OCI-LY7 (cell line): ENCODE measurements at regions not wholly inside any gene's neighbourhood (a gene's known extent, or its start where the extent isn't known, plus 50 kb on each side); places are given as distances from the start of the nearest gene placed in this dataset.
"Not testable (repeated sequence)": the region's sequence is repeated elsewhere in the genome, so short reads cannot be mapped to it uniquely, and the experiment has no call there.

Experiments
- BruUV-seq: library from RNA; stranded (reverse); fragments of 400-500 nt; replicated peaks from 2 replicates; lab custom pipeline; 2021; lab: Mats Ljungman, UMichigan
- CTCF ChIA-PET: fragments of 300-600 bp; sonication (Branson Sonifier 250); formaldehyde crosslinking; loops from one replicate; lab custom pipeline; 2022; ENCODE audit warnings: antibody characterized with exemption; ENCODE audit not compliant: unreplicated experiment; lab: Charles Lee
- POLR2A ChIA-PET: fragments of 300-600 bp; sonication (Branson Sonifier 250); formaldehyde crosslinking; loops from one replicate; lab custom pipeline; 2022; ENCODE audit warnings: antibody characterized with exemption; lab: Charles Lee
- DNase-seq: peaks from one replicate; pipeline ENCODE4 v3.0.0-alpha.2; 2015; ENCODE audit warnings: low spot score
- H2AFZ ChIP-seq: fragments of 200-600 bp; sonication (generic), shearing (Covaris generic); 2 replicates; pipeline ENCODE4 v1.6.1; 2014; ENCODE audit warnings: mild to moderate bottlenecking, antibody characterized with exemption, low read length, moderate library complexity
- H3K27ac ChIP-seq: fragments of 200-600 bp; sonication (generic); 2 replicates; pipeline ENCODE4 v1.5.1; 2014; ENCODE audit warnings: mixed run types, low read depth, mild to moderate bottlenecking, moderate library complexity, low read length, inconsistent platforms; ENCODE audit not compliant: poor library complexity, severe bottlenecking
- H3K36me3 ChIP-seq: fragments of 200-600 bp; sonication (generic); 2 replicates; pipeline ENCODE4 v1.6.1; 2014; ENCODE audit warnings: mild to moderate bottlenecking, antibody characterized with exemption, low read length, moderate library complexity, mixed read lengths; ENCODE audit not compliant: insufficient read depth
- H3K4me1 ChIP-seq: fragments of 200-600 bp; sonication (generic); 2 replicates; pipeline ENCODE4 v1.5.1; 2014; ENCODE audit warnings: mild to moderate bottlenecking, low read length; ENCODE audit not compliant: insufficient read depth, poor library complexity, severe bottlenecking
- H3K4me2 ChIP-seq: fragments of 200-600 bp; sonication (generic); 2 replicates; pipeline ENCODE4 v1.6.1; 2014; ENCODE audit warnings: mild to moderate bottlenecking, low read length
- H3K4me3 ChIP-seq: fragments of 200-600 bp; sonication (generic); 2 replicates; pipeline ENCODE4 v1.5.1; 2014; ENCODE audit warnings: mild to moderate bottlenecking, low read depth, low read length; ENCODE audit not compliant: poor library complexity, severe bottlenecking
- H3K79me2 ChIP-seq: fragments of 200-600 bp; sonication (generic); 2 replicates; pipeline ENCODE4 v1.6.1; 2016; ENCODE audit warnings: low read depth, mild to moderate bottlenecking, low read length, moderate library complexity, mixed read lengths; ENCODE audit not compliant: insufficient read depth
- H3K9me2 ChIP-seq: fragments of 200-600 bp; sonication (generic); 2 replicates; pipeline ENCODE4 v1.6.1; 2016; ENCODE audit warnings: mild to moderate bottlenecking, low read length, mixed read lengths; ENCODE audit not compliant: insufficient read depth
- H3K9me3 ChIP-seq: fragments of 200-600 bp; sonication (generic); 2 replicates; pipeline ENCODE4 v1.6.1; 2014; ENCODE audit warnings: mild to moderate bottlenecking, mixed run types, low read length, mixed read lengths
- H4K20me1 ChIP-seq: fragments of 200-600 bp; sonication (generic); 2 replicates; pipeline ENCODE4 v1.6.1; 2014; ENCODE audit warnings: mild to moderate bottlenecking, antibody characterized with exemption, low read length, moderate library complexity, mixed read lengths; ENCODE audit not compliant: insufficient read depth
- CTCF ChIP-seq: fragments of 200-600 bp; sonication (generic); conservative IDR thresholded peaks from 2 replicates; pipeline ENCODE4 v1.5.1; 2014; ENCODE audit warnings: mild to moderate bottlenecking, antibody characterized with exemption, low read length, moderate library complexity, mixed read lengths
- EZH2phosphoT487 ChIP-seq: fragments of 200-600 bp; sonication (generic); IDR thresholded peaks from 2 replicates; pipeline ENCODE4 v1.6.1; 2018; ENCODE audit warnings: low read depth, borderline replicate concordance, mild to moderate bottlenecking, mixed run types, antibody characterized with exemption, low read length, moderate library complexity, mixed read lengths
- intact Hi-C: fragments of 100-400 bp; cut with micrococcal nuclease; formaldehyde crosslinking; loops from one replicate; pipeline ENCODE4 v1.10.0; 2022; ENCODE audit not compliant: unreplicated experiment

GRCh38 chr1:68725001-68725752, 228.3 kb upstream of the DEPDC1 start:
- no TSS peak for BruUV-seq
- POLR2A ChIA-PET = no interaction called here

DNA sequence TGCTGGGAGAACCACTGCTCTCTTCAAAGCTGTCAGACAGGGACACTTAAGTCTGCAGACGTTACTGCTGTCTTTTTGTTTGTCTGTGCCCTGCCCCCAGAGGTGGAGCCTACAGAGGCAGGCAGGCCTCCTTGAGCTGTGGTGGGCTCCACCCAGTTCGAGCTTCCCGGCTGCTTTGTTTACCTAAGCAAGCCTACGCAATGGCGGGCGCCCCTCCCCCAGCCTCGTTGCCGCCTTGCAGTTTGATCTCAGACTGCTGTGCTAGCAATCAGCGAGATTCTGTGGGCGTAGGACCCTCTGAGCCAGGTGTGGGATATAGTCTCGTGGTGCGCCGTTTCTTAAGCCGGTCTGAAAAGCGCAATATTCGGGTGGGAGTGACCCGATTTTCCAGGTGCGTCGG, 242.6 kb upstream of the DEPDC1 start:
- H3K27ac ChIP-seq, intact Hi-C loops, H3K4me2 ChIP-seq, H3K4me3 ChIP-seq, H3K4me1 ChIP-seq, DNase-seq, H3K79me2 ChIP-seq, CTCF ChIA-PET, BruUV-seq, H3K36me3 ChIP-seq, H3K9me3 ChIP-seq, POLR2A ChIA-PET, H4K20me1 ChIP-seq, H2AFZ ChIP-seq, H3K9me2 ChIP-seq: not testable (repeated sequence)

More at GRCh38 chr1:68725001-68725752, 228.3 kb upstream of the DEPDC1 start:
- H3K9me2 ChIP-seq = no peaks in the 10 kb centered on the region
- CTCF ChIA-PET = no interaction called here
- no peak overlapping the region for H3K4me2 ChIP-seq
- TF ChIP-seq CTCF (no peak), EZH2phosphoT487 (no peak)
- H3K4me1 ChIP-seq = no peaks in the 10 kb centered on the region
- H3K4me3 ChIP-seq = no peak overlapping the region
- H3K9me3 ChIP-seq = no peaks in the 10 kb centered on the region
- intact Hi-C loops = no loop called here
- H3K27ac ChIP-seq = no peak overlapping the region
- no peaks in the 10 kb centered on the region for H3K36me3 ChIP-seq
- no peaks in the 10 kb centered on the region for H4K20me1 ChIP-seq
- no peak overlapping the region for H2AFZ ChIP-seq
- no peaks in the 10 kb centered on the region for H3K79me2 ChIP-seq
- no peak for DNase-seq

DNA sequence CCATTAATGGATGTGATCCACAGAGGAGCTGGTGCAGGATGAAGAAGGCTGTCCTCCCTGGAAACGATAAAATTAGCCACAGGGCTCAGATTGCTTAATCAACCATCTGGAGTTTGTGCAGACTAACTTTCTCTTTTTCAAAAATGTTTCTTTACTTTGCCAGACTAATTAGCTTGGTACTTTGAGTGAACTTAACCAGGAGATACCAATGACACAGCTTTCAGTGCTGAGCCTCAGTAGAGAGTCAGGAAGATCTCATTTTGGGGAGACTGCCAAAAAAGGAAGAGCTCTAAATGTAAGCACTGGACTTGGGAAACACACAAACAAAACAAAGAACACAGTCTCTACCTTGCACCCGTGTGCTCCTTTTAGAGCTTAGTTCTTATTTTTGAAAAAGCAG, 248.1 kb upstream of the DEPDC1 start:
- H2AFZ ChIP-seq = no peak overlapping the region
- intact Hi-C loops = no loop called here

More for the DNA sequence above, 248.1 kb upstream of the DEPDC1 start:
- Histone ChIP-seq H3K9me3 (no peaks in the 10 kb centered on the region), H3K36me3 (no peaks in the 10 kb centered on the region), H3K79me2 (no peaks in the 10 kb centered on the region), H3K4me2 (no peak overlapping the region), H4K20me1 (no peaks in the 10 kb centered on the region), H3K27ac (no peak overlapping the region), H3K4me1 (no peaks in the 10 kb centered on the region), H3K9me2 (no peaks in the 10 kb centered on the region), H3K4me3 (no peak overlapping the region)
- no TSS peak for BruUV-seq
- no peak for DNase-seq
- ChIA-PET CTCF (no interaction called here), POLR2A (no interaction called here)
- TF ChIP-seq CTCF (no peak), EZH2phosphoT487 (no peak)
